OCI-LY1 (cell line): ENCODE measurements at regions not wholly inside any gene's neighbourhood (a gene's known extent, or its start where the extent isn't known, plus 50 kb on each side); places are given as distances from the start of the nearest gene placed in this dataset.

Source experiments
- CTCF ChIP-seq: fragments of 200-600 bp; sonication (generic), shearing (Covaris generic); IDR thresholded peaks from 2 replicates; pipeline ENCODE4 v1.5.1; 2017; ENCODE audit warnings: mild to moderate bottlenecking, antibody characterized with exemption, low read length, moderate library complexity, mixed read lengths
- EZH2 ChIP-seq: fragments of 200-600 bp; sonication (generic), shearing (Covaris generic); IDR thresholded peaks from 2 replicates; pipeline ENCODE4 v1.8.0; 2017; ENCODE audit warnings: borderline replicate concordance, mixed run types, mild to moderate bottlenecking, antibody characterized with exemption, low read length, moderate library complexity, mixed read lengths

- no peak for TF ChIP-seq EZH2
- no peak for TF ChIP-seq CTCF
These were observed 255.7 kb upstream of the GRM7 start for GRCh38 chr3:6605227-6605626.
